CD4-positive, alpha-beta T cell treated with Interleukin-4 for 1 hour (primary cell): ENCODE measurements at regions not wholly inside any gene's neighbourhood (a gene's known extent, or its start where the extent isn't known, plus 50 kb on each side); places are given as distances from the start of the nearest gene placed in this dataset.

Experiments used
- DNase-seq, 2 donors: peaks; one replicate each; pipeline ENCODE4 v3.0.0-alpha.2; 2020 to 2022

DNA sequence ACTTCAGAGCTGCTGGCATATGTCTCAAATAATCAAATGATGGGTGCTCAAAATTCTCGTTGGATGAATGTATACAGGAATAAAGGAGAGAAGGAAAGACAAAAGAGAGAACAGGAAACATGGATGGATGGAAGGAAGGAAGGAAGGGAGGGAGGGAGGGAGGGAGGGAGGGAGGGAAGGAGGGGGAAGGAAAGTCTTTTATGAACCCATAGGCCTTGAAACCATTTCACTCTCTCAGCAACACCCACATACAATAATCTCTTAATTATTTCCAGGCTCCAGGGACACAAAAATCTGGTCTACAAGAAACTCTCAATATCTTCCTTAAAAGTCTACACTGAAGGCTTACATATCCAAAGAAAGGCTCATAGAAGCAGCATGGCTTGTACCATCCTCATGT, 363.4 kb upstream of the TMPO start:
- no peak for DNase-seq

- DNase-seq = no peak
Measured at GRCh38 chr12:98154850-98155249, 360.5 kb upstream of the TMPO start.

DNA sequence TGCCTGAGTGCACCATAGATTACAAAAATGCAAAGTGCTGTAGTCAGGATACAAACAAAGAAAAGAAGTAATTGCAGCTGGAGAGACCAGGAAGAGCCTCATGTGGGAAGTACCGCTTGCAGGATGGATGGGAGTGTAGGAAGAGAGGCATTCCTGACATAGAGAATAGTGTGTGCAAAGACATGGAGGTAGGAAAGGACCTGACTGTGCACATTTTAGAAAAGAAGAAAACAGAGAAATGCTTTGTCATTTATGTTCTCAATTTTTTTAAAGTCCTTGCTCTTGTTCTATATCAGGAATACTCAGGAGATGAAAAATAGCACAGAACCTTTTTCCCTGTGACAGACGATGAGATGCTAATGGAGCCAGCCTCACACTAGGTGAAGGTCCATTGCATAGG, 358.7 kb upstream of the TMPO start:
- no peak for DNase-seq

- DNase-seq = no peak
Measured at GRCh38 chr12:98162906-98163678, 352.3 kb upstream of the TMPO start.

- DNase-seq = no peak
Measured at GRCh38 chr12:98172304-98172703, 343.1 kb upstream of the TMPO start.

DNA sequence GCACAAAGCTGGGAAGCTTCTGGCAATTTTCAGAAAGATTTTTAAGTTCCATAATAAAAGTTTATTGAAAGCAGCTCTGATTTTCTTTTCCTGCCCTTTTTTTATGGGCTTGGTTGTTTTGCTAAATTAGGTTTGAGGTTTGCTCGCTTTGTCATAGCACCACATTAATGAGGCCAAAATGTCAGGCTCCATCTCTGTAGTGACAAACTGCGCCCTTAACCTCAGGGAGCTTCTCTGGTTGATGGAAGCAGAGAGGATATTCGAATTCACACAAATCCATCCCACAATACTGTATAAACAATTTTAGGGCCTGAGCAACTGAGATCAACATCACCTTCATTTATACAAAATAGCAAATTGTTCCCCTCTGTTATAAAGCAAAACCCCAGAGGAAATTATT, 342.6 kb upstream of the TMPO start:
- no peak for DNase-seq

GRCh38 chr12:98173773-98174427, 341.5 kb upstream of the TMPO start:
- no peak for DNase-seq

- no peak for DNase-seq
Measured at GRCh38 chr12:98174428-98174809, 341.0 kb upstream of the TMPO start.

GRCh38 chr12:98178126-98178525, 337.3 kb upstream of the TMPO start:
- DNase-seq = no peak

- DNase-seq = no peak
Measured at GRCh38 chr12:98179151-98179550, 336.2 kb upstream of the TMPO start.

DNA sequence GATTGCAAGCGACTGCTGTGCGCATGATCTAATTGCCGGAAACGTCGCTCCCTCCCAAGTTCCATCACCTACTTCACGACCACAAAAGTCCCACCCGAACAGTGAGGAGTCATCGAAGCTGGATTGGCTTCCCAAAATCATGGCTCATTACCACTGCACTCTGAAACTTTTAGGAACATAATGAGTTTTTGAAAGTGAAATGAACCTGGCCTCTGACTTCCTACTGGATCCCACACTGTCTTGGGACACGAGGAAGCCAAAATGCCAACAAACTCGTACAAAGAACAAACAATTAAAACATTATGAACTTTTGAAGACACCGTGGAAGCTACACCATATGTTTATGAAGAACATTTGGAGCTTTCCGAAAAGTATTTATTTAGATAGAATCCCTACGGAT, 334.8 kb upstream of the TMPO start:
- no peak for DNase-seq

DNA sequence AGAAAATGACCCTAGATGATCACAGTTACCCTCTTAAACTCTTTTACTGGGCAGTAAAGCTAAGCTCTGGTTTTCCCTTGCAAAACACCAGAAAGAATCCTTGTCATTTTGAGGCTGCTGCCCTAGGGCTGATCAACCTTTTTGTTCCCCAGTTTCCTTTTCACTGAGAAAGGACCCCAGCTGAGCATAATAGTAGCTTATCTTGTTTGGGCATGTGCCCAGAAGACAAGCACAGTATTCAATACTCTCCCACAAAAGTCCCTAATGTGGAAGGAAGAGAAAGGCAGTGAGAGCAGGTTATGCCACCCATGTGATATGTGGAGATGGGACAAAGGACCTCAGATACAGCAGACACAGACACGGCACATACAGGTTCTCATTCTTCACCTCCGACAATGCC, 332.6 kb upstream of the TMPO start:
- DNase-seq = no peak

GRCh38 chr12:98185606-98186005, 329.8 kb upstream of the TMPO start:
- no peak for DNase-seq

- no peak for DNase-seq
Measured at GRCh38 chr12:98188650-98189077, 326.7 kb upstream of the TMPO start.

GRCh38 chr12:98194591-98194990, 320.8 kb upstream of the TMPO start:
- no peak for DNase-seq

- no peak for DNase-seq
Measured at GRCh38 chr12:98198261-98198982, 317.0 kb upstream of the TMPO start.

GRCh38 chr12:98208816-98209215, 306.6 kb upstream of the TMPO start:
- no peak for DNase-seq

DNA sequence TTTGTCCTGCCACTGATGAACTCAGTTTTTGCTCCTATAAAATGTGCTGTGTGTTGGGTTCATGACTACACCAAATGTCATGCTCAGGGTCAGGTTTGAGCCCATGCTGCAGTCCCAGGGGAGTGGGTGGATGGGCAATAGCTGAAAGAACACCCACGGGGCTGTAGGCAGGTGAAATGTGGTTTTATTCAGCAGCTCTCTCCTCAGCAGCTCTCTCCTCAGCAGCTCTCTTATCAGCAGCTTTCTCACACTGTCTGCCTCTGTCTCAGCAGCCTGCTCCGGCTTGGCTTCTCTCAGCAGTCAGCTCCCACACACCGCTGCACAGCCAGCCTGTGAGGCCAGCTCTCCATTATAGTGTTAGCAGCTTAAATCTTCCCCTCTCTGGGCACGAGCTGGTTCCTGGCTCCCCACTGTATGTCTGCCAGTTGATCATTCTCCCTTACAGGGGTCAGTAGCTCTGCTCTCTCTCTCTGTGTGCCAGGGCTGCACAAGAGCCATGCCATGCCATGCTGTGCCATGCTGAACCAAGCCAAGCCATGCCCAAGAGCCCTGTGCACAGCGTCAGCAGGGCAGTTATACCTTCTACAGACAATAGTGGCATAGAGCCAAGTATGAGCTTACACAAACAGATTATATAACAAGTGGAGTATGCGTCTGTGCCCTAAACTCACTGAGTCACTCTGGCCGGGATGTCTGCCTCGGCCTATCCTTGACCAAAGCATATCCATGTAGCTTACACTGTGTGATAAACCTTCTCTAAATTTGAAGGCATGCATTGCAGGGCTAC, 303.3 kb upstream of the TMPO start:
- DNase-seq = no peak

GRCh38 chr12:98213556-98213955, 301.8 kb upstream of the TMPO start:
- DNase-seq = no peak

DNA sequence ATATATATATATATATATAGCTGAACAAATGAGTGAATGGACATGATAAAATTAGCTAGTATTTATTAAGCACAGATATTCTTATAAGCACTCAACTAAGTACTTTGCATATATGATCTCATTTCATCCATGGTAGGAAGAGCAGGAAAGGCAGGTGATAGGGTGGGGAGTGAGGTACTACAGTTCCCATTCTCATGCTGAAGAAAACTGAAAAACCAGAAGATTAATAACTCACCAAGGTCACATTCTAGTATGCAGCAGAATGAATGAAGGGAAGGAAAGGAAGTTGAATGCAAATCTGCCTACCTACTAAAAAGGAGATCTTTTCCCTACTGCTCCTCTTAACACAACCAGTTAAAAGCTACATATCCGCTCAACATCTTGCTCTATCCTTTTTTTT, 298.1 kb upstream of the TMPO start:
- no peak for DNase-seq

DNA sequence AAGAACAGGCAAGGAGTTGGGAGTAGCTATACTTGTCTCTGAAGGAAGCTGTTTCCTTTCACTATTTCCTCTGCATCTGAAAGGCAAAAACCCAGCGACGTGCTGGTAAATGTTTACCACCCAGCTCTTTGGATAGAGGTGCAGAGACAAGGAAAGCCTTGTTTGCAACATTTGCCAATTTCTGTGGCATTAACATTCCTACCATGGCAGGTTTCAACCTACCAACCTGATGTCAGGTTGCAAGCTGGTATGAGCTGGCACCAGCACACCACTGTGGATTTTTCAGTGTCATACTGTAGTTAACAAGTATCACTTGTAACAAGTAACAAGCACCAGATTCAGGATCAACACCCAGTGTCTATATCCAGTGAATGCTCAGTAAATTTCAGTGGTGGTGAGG, 294.8 kb upstream of the TMPO start:
- no peak for DNase-seq

GRCh38 chr12:98221243-98221808, 294.1 kb upstream of the TMPO start:
- no peak for DNase-seq

- DNase-seq = no peak
Measured at GRCh38 chr12:98222135-98222534, 293.3 kb upstream of the TMPO start.
